ENCODE measurements at regions not wholly inside any gene's neighbourhood (a gene's known extent, or its start where the extent isn't known, plus 50 kb on each side); places are given as distances from the start of the nearest gene placed in this dataset.

DNA sequence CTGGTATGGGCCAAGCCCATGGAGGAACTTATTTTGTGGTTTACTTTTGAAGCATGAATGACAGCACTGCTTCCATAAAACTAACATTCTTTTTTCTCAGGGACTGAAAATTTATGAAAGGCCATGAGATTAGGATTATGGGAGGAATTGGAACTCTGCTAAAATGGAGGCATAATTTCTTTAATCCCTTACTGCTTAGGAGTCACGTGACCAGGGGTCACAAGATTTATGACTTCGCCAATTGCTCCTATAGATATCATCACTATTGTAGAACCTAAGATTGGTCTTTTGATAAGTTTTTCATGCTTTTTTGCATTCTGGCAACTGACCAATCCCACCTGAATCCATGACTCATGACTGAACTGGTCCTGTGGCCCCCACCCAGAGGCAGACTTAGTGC, 495.7 kb upstream of the VRK2 start:
- no peaks in the 10 kb centered on the region for H3K9me3 ChIP-seq (ENCODE audit: insufficient read depth, low read depth, low read length)
- H3K9ac ChIP-seq (ENCODE audit: low read depth, low read length, poor library complexity, severe bottlenecking): no peak overlapping the region
- no peaks in the 10 kb centered on the region for H4K20me1 ChIP-seq (ENCODE audit: insufficient read depth, low read length, poor library complexity, severe bottlenecking)
- no peaks in the 10 kb centered on the region for H3K36me3 ChIP-seq (ENCODE audit: insufficient read depth, low read length)
- TF ChIP-seq EZH2phosphoT487 (IDR thresholded peaks at IDR 0.05; ENCODE audit: borderline replicate concordance): no peak
- TF ChIP-seq, protein P1, sequence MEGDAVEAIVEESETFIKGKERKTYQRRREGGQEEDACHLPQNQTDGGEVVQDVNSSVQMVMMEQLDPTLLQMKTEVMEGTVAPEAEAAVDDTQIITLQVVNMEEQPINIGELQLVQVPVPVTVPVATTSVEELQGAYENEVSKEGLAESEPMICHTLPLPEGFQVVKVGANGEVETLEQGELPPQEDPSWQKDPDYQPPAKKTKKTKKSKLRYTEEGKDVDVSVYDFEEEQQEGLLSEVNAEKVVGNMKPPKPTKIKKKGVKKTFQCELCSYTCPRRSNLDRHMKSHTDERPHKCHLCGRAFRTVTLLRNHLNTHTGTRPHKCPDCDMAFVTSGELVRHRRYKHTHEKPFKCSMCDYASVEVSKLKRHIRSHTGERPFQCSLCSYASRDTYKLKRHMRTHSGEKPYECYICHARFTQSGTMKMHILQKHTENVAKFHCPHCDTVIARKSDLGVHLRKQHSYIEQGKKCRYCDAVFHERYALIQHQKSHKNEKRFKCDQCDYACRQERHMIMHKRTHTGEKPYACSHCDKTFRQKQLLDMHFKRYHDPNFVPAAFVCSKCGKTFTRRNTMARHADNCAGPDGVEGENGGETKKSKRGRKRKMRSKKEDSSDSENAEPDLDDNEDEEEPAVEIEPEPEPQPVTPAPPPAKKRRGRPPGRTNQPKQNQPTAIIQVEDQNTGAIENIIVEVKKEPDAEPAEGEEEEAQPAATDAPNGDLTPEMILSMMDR (conservative IDR thresholded peaks at IDR 0.05; ENCODE audit: low read length): no peak
- no peak overlapping the region for H2AFZ ChIP-seq (ENCODE audit: low read length)
- no peaks in the 10 kb centered on the region for H3K79me2 ChIP-seq (ENCODE audit: insufficient read depth, low read length)
- no peaks in the 10 kb centered on the region for H3F3A ChIP-seq (ENCODE audit: low read depth)
- H3K4me2 ChIP-seq (ENCODE audit: low read depth, low read length, poor library complexity, severe bottlenecking): no peak overlapping the region
- H3K27me3 ChIP-seq (ENCODE audit: insufficient read depth, low read length, poor library complexity, severe bottlenecking): no peaks in the 10 kb centered on the region
- no peaks in the 10 kb centered on the region for H3K9me2 ChIP-seq (replicated peaks; ENCODE audit: low read depth, low read length)
- no peak overlapping the region for H3K4me3 ChIP-seq (ENCODE audit: low read length, poor library complexity, severe bottlenecking)
- no peaks in the 10 kb centered on the region for H3K4me1 ChIP-seq (ENCODE audit: insufficient read depth, low read length, poor library complexity, severe bottlenecking)

DNA sequence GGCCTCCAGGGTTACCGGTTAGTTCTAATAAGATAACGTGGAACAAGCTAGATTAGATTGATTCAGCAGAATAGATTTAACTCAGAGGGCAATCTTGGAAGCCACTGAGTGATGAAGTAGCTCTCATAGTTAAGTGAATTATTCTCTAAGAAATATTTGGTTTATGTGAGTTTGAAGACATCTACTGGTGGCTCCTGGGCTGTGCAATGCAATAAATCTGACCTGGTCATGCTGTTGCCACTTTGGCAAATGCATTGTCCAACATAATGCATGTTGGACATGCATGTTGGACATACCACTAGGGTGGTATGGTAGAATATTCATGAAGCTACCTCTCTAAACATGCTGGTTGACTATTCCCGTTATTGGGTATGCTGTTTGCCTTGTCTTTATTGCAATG, 493.7 kb upstream of the VRK2 start:
- Histone ChIP-seq H3K36me3 (ENCODE audit: insufficient read depth, low read length) (no peaks in the 10 kb centered on the region), H3K9me3 (ENCODE audit: insufficient read depth, low read depth, low read length) (no peaks in the 10 kb centered on the region), H3K27me3 (ENCODE audit: insufficient read depth, low read length, poor library complexity, severe bottlenecking) (no peaks in the 10 kb centered on the region), H4K20me1 (ENCODE audit: insufficient read depth, low read length, poor library complexity, severe bottlenecking) (no peaks in the 10 kb centered on the region), H3K4me2 (ENCODE audit: low read depth, low read length, poor library complexity, severe bottlenecking) (no peak overlapping the region), H3K79me2 (ENCODE audit: insufficient read depth, low read length) (no peaks in the 10 kb centered on the region), H3K9me2 (replicated peaks; ENCODE audit: low read depth, low read length) (no peaks in the 10 kb centered on the region), H3K9ac (ENCODE audit: low read depth, low read length, poor library complexity, severe bottlenecking) (no peak overlapping the region), H3K4me3 (ENCODE audit: low read length, poor library complexity, severe bottlenecking) (no peak overlapping the region), H2AFZ (ENCODE audit: low read length) (no peak overlapping the region), H3K4me1 (ENCODE audit: insufficient read depth, low read length, poor library complexity, severe bottlenecking) (no peaks in the 10 kb centered on the region), H3F3A (ENCODE audit: low read depth) (no peaks in the 10 kb centered on the region)
- no peak for TF ChIP-seq EZH2phosphoT487 (IDR thresholded peaks at IDR 0.05; ENCODE audit: borderline replicate concordance)
- TF ChIP-seq, protein P1 (conservative IDR thresholded peaks at IDR 0.05; ENCODE audit: low read length): peak; percentile 24; the same call in 1 of the 2 replicates

DNA sequence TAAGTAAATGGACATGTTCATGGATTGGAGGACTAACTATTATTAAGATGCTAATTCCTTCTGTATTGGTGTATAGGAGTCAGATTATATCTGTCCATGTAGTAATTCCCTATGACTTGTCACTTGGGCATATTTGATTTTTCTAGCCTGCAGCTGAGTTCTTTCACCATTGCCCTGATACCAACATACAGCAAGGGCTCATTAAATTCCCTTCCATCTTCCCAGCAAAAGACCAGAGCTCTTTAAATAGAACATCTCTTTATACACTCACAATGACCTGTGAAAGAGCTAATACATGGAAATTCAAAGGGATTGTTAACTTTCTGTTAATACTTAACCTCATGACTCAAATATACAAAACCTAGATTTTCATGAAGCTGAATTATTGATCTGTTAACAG, 492.3 kb upstream of the VRK2 start:
- H4K20me1 ChIP-seq (ENCODE audit: insufficient read depth, low read length, poor library complexity, severe bottlenecking): no peaks in the 10 kb centered on the region
- no peaks in the 10 kb centered on the region for H3K9me3 ChIP-seq (ENCODE audit: insufficient read depth, low read depth, low read length)
- no peak overlapping the region for H3K4me3 ChIP-seq (ENCODE audit: low read length, poor library complexity, severe bottlenecking)
- no peaks in the 10 kb centered on the region for H3K27me3 ChIP-seq (ENCODE audit: insufficient read depth, low read length, poor library complexity, severe bottlenecking)
- no peaks in the 10 kb centered on the region for H3K9me2 ChIP-seq (replicated peaks; ENCODE audit: low read depth, low read length)
- no peak overlapping the region for H3K4me2 ChIP-seq (ENCODE audit: low read depth, low read length, poor library complexity, severe bottlenecking)
- no peaks in the 10 kb centered on the region for H3K4me1 ChIP-seq (ENCODE audit: insufficient read depth, low read length, poor library complexity, severe bottlenecking)
- H3K9ac ChIP-seq (ENCODE audit: low read depth, low read length, poor library complexity, severe bottlenecking): no peak overlapping the region
- TF ChIP-seq, protein P1 (conservative IDR thresholded peaks at IDR 0.05; ENCODE audit: low read length): no peak
- no peak for TF ChIP-seq EZH2phosphoT487 (IDR thresholded peaks at IDR 0.05; ENCODE audit: borderline replicate concordance)
- H2AFZ ChIP-seq (ENCODE audit: low read length): no peak overlapping the region
- no peaks in the 10 kb centered on the region for H3K36me3 ChIP-seq (ENCODE audit: insufficient read depth, low read length)
- no peaks in the 10 kb centered on the region for H3K79me2 ChIP-seq (ENCODE audit: insufficient read depth, low read length)
- H3F3A ChIP-seq (ENCODE audit: low read depth): no peaks in the 10 kb centered on the region
